ENCODE measurements at regions not wholly inside any gene's neighbourhood (a gene's known extent, or its start where the extent isn't known, plus 50 kb on each side); places are given as distances from the start of the nearest gene placed in this dataset.

GRCh38 chr2:220215785-220216184 is 588.4 kb downstream of the SLC4A3 start (continued):
- TF ChIP-seq ZNF501 (tag by site-specific recombination; IDR thresholded peaks at IDR 0.05) = no peak

DNA sequence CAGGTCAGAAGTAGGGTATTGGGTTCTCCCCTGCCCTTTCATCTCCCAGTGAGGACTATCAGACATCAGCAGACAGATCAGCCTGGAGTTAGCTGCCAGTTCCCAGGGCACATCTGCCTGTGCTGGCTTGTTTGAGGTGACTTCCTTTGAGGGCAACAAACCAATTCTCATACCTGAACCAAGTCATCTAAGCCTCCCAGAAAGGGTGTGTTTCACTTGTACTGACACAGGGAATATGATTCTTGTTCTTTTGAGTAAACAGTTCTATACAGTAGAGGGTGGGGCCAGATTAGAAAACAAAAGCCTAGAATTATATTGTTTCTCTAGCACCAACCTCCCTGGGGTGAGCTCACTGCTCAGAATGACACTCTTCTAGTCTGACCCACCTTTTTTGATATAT is 591.9 kb downstream of the SLC4A3 start:
- H3K4me3 ChIP-seq (ENCODE audit: low read depth, low read length) = no peak overlapping the region
- CTCF ChIA-PET = interaction anchor here (0.6 kb wide), 1 partner anchor 466 kb away, joined by 3 read pairs; no protein-coding TSS in a partner anchor
- no peaks in the 10 kb centered on the region for H3K9me3 ChIP-seq (ENCODE audit: control insufficient read depth, insufficient read depth, low read depth, low read length)
- POLR2A ChIA-PET = no interaction called here
- no peaks in the 10 kb centered on the region for H3K36me3 ChIP-seq (ENCODE audit: control insufficient read depth in 2 of 2, insufficient read depth in 1 of 2, low read length in 2 of 2)
- no peaks in the 10 kb centered on the region; the same call in 1 of the 2 replicates for H3K4me1 ChIP-seq (ENCODE audit: control insufficient read depth, insufficient read depth, low read length)
- H3K27ac ChIP-seq (ENCODE audit: extremely low read depth, low read depth, low read length) = no peak overlapping the region
- TF ChIP-seq, protein P1, sequence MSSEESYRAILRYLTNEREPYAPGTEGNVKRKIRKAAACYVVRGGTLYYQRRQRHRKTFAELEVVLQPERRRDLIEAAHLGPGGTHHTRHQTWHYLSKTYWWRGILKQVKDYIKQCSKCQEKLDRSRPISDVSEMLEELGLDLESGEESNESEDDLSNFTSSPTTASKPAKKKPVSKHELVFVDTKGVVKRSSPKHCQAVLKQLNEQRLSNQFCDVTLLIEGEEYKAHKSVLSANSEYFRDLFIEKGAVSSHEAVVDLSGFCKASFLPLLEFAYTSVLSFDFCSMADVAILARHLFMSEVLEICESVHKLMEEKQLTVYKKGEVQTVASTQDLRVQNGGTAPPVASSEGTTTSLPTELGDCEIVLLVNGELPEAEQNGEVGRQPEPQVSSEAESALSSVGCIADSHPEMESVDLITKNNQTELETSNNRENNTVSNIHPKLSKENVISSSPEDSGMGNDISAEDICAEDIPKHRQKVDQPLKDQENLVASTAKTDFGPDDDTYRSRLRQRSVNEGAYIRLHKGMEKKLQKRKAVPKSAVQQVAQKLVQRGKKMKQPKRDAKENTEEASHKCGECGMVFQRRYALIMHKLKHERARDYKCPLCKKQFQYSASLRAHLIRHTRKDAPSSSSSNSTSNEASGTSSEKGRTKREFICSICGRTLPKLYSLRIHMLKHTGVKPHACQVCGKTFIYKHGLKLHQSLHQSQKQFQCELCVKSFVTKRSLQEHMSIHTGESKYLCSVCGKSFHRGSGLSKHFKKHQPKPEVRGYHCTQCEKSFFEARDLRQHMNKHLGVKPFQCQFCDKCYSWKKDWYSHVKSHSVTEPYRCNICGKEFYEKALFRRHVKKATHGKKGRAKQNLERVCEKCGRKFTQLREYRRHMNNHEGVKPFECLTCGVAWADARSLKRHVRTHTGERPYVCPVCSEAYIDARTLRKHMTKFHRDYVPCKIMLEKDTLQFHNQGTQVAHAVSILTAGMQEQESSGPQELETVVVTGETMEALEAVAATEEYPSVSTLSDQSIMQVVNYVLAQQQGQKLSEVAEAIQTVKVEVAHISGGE (tag by site-specific recombination; conservative IDR thresholded peaks at IDR 0.05; ENCODE audit: low read depth) = no peak
- no peak for TF ChIP-seq ZNF24 (tag by site-specific recombination; IDR thresholded peaks at IDR 0.05)
- TF ChIP-seq KLF17 (tag by site-specific recombination; IDR thresholded peaks at IDR 0.05) = 0 out of 2 replicates have a peak, but pooled peaks have one; percentile 46
- TF ChIP-seq ZNF114 (tag by site-specific recombination; IDR thresholded peaks at IDR 0.05) = no peak

GRCh38 chr2:220220009-220220408 is 592.6 kb downstream of the SLC4A3 start:
- H3K4me3 ChIP-seq (ENCODE audit: low read depth, low read length) = no peak overlapping the region
- no peaks in the 10 kb centered on the region; the same call in 1 of the 2 replicates for H3K4me1 ChIP-seq (ENCODE audit: control insufficient read depth, insufficient read depth, low read length)
- H3K36me3 ChIP-seq (ENCODE audit: control insufficient read depth in 2 of 2, insufficient read depth in 1 of 2, low read length in 2 of 2) = no peaks in the 10 kb centered on the region
- ChIA-PET POLR2A (no interaction called here), CTCF (no interaction called here)
- no peaks in the 10 kb centered on the region for H3K9me3 ChIP-seq (ENCODE audit: control insufficient read depth, insufficient read depth, low read depth, low read length)
- H3K27ac ChIP-seq (ENCODE audit: extremely low read depth, low read depth, low read length) = no peak overlapping the region
- TF ChIP-seq SALL2 (tag by site-specific recombination; IDR thresholded peaks at IDR 0.05; ENCODE audit: borderline replicate concordance) (no peak), ZNF473 (tag by site-specific recombination; IDR thresholded peaks at IDR 0.05) (no peak), ZNF571 (tag by site-specific recombination; IDR thresholded peaks at IDR 0.05) (no peak), ZBTB10 (tag by site-specific recombination; IDR thresholded peaks at IDR 0.05) (no peak), KLF7 (tag by site-specific recombination; IDR thresholded peaks at IDR 0.05; ENCODE audit: borderline replicate concordance) (no peak)
- TF ChIP-seq, protein P2, sequence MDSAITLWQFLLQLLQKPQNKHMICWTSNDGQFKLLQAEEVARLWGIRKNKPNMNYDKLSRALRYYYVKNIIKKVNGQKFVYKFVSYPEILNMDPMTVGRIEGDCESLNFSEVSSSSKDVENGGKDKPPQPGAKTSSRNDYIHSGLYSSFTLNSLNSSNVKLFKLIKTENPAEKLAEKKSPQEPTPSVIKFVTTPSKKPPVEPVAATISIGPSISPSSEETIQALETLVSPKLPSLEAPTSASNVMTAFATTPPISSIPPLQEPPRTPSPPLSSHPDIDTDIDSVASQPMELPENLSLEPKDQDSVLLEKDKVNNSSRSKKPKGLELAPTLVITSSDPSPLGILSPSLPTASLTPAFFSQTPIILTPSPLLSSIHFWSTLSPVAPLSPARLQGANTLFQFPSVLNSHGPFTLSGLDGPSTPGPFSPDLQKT (IDR thresholded peaks at IDR 0.05; ENCODE audit: borderline replicate concordance, low read depth, low read length) = no peak

DNA sequence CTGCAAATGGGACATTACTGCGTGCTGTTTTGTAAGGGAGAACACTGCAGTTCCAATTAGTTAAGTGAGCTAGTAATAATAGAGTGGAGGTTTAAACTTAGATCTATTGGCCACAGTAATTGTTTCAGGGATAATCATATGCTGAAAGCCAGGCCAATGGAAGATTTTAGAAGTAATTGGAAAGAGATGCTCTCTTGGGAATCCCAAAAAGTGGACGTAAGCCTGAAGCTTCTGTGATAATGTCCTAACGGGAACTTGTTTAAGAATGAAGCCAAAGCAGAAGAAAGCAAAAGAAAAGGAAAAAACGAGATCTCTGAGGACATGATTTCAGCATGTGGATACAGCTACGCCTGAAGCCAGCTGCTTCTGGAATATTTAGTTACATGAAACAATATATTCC is 594.6 kb downstream of the SLC4A3 start:
- Histone ChIP-seq H3K9me3 (ENCODE audit: control insufficient read depth, insufficient read depth, low read depth, low read length) (no peaks in the 10 kb centered on the region), H3K4me1 (ENCODE audit: control insufficient read depth, insufficient read depth, low read length) (no peaks in the 10 kb centered on the region; the same call in 1 of the 2 replicates), H3K27ac (ENCODE audit: extremely low read depth, low read depth, low read length) (no peak overlapping the region), H3K36me3 (ENCODE audit: control insufficient read depth in 2 of 2, insufficient read depth in 1 of 2, low read length in 2 of 2) (no peaks in the 10 kb centered on the region), H3K4me3 (ENCODE audit: low read depth, low read length) (no peak overlapping the region)
- CTCF ChIA-PET = no interaction called here
- POLR2A ChIA-PET = no interaction called here
- no peak for TF ChIP-seq ZNF121 (tag by site-specific recombination; IDR thresholded peaks at IDR 0.05)
- no peak for TF ChIP-seq ZNF426 (tag by site-specific recombination; IDR thresholded peaks at IDR 0.05)
- no peak for TF ChIP-seq ZSCAN23 (tag by site-specific recombination; IDR thresholded peaks at IDR 0.05)
- TF ChIP-seq ZNF596 (tag by site-specific recombination; IDR thresholded peaks at IDR 0.05) = no peak
- TF ChIP-seq ZNF529 (tag by site-specific recombination; IDR thresholded peaks at IDR 0.05; ENCODE audit: insufficient replicate concordance) = no peak
- TF ChIP-seq, protein P1 (tag by site-specific recombination; conservative IDR thresholded peaks at IDR 0.05; ENCODE audit: low read depth) = no peak
- TF ChIP-seq ZNF473 (tag by site-specific recombination; IDR thresholded peaks at IDR 0.05) = no peak
- TF ChIP-seq REPIN1 (tag by site-specific recombination; IDR thresholded peaks at IDR 0.05; ENCODE audit: low read depth) = no peak
